NCI-H2227 treated with DMSO at 0.1 percent for 48 hours (cell line): ENCODE measurements at regions not wholly inside any gene's neighbourhood (a gene's known extent, or its start where the extent isn't known, plus 50 kb on each side); places are given as distances from the start of the nearest gene placed in this dataset.
"Not testable (repeated sequence)": the region's sequence is repeated elsewhere in the genome, so short reads cannot be mapped to it uniquely, and the experiment has no call there.

Source experiments
- DNase-seq: peaks from one replicate; lab custom pipeline; 2025; lab: John Stamatoyannopoulos, UW

DNA sequence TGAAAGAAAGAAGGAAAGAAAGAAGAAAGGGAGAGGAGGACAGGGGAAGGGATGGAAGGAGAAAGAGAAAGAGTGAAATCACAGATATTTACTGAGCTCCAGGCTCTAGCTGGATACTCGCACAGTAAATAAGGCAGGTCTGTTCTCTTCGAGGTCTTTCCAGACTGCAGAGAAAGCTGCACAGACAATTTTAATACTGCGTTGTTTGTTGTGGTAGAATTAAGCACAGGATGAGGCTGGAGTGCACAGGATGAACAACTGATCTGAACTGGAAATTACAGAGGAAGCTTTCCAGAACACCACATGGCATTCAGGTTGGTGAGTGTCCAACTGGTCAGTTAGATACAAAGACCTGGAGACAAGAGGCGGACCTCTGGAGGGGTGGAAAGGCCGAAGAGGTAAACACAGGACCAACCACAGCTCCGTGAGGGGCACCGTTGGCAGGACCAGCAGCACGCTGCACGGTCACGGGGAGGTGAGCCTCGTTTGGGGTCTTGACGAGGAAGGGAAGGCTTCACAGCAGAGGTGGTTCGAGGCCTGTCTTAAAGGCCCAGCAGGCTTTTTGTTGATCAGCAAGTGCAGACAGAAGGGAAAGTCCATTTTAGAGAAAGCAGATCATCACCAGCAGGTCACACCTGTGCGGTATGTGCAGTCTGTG is 121.7 kb downstream of the ATP6V0E2 start:
- DNase-seq: not testable (repeated sequence)

DNA sequence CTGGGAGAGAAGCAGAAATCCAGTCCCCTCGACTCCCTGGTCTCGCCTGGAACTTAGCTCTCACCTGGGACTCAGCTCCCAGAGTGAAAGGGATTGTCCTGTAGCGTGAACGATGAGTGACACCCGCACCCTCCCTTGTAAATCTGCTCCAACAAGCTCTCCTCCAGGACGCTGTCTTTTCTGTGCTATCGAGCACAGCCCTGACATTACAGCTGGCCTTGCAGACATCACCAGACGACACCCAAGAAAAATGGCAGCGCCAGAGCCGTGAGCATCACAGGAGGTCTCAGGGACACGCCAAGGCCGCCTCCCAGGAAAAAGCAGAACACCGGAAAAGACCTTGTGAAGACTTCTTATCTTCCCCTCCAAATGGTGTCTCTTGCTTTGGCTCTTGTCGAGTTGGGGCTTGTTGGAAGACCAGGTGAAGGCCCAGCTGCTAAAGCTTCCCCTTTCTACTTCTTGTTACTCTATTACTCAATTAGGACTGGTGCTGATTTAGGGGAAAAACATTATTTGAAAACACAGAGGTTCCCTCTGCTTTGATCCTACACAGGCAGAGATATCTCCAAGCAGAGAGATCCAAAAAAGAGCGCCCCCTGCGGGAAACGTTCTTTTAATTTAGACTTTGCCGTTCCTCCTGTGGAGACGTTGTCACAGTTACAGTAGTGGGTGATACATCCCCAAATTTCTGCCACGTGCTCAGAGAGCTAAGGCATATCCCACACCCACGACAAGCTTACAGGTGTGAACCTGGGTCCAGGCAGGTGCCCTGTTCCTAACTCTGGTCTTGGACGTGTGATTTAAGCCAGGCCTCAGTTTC is 127.2 kb downstream of the ATP6V0E2 start:
- not testable (repeated sequence) for DNase-seq

DNA sequence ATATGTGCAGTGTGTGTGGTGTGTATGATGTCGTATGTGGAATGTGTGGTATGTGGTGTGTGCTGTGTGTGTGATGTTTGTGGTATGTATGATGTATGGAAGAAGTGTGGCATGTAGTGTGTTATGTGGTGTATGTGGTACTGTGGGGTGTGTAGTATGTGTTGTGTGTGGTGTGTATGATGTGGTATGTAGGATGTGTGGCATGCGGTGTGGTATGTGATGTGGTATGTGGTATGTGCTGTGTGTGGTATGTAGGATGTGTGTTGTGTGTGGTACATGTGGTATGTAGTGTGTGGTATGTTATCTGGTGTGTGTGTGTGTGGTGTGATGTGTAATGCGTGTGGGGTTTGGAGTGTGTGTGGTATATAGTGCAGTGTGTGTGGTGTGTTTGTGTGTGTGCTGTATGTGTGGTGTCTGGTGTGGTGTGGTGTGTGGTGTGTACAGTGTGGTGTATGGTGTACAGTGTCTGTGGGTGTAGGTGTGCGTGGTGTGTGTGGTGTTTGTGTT is 129.6 kb downstream of the ATP6V0E2 start:
- DNase-seq: no peak

DNA sequence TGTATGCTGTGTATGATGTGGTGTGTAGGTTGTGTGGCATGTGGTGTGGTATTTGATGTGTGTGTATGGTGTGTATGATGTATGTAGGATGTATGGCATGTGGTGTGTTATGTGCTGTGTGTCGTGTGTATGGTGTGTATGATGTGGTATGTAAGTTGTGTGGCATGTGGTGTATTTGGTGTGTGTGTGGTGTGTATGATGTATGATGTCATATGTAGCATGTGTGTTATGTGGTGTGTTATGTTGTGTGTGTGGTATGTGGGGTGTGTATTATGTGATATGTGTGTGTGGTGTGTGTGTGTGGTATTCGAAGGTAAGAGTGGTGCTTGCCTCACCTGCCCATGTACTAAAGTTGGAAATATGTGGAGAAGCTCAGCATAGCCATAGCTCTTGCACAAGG is 130.2 kb downstream of the ATP6V0E2 start:
- not testable (repeated sequence) for DNase-seq

DNA sequence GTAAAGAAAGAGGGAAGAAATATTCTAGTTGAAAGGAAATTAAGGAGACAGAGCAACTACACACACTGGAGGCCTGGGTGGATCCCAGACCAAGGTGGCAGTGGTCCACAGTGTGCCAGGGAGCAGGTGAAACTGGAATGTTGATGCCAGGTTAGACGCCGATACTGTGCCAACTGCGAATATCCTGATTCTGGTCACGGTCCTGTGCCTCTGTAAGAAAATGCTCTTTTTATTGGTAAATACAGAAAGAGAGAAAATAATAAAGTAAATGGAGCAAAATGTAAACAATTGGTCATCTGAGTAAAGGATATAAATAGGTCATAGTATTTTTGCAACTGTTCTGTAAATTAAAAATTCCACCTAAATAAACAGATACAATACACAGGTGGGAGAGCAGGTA is 131.1 kb downstream of the ATP6V0E2 start:
- DNase-seq: not testable (repeated sequence)

DNA sequence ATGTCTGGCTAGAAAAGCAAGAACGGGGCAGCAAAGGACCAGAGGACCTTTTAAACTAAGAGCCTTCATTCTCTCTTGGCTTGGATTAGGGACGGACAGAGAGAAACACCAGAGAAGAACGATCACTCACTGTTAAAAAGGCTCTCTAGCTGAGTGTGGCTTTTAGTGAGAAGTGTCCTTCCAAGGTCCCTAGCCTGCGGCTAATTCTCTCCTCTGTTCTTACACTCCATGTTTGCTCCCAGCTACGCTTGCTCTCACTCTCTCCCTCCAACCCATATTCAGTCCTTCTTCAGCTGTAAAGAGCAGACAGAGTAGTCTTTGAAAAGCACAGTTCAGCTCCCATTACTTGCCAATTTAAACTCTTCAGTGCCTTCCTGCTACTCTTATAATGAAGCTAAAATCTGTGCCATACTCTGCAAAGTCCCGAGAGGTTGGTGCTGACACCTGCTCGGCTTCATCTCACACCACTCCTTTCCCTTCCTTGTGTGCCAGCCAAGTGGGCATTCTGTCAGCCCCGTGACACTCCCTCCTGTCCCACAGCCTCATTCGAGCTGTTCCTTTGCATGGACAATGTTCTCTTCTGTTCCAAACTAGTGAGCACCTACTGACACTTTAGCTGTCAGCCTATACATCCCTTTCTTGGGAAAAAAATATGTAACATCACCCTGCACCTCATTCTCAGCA is 136.0 kb downstream of the ATP6V0E2 start:
- DNase-seq: not testable (repeated sequence)

DNA sequence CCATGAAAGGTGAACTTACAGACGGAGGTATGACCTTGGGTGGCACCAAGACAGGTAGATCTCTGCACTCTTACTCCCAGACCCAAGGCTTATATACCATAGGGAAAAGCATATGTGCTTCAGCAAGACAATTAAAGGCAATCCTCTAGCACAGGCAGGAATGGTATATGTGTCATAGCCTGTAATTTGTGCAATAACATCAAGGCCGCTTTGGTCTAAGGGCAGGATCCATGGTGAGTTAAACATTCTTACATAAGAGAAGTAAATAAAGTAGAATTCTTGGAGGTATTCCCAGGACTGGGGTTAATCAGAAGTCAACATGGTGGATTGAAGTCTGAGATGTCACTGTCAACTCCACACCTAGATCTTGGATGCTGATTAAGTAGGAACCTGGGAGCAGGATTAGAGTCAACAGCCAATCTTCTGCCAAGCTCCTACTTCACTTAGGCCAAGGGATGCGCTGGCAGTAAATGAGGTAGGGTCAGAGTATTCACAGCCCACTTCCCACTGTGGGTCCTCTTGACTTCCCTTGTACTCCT is 143.0 kb downstream of the ATP6V0E2 start:
- not testable (repeated sequence) for DNase-seq

DNA sequence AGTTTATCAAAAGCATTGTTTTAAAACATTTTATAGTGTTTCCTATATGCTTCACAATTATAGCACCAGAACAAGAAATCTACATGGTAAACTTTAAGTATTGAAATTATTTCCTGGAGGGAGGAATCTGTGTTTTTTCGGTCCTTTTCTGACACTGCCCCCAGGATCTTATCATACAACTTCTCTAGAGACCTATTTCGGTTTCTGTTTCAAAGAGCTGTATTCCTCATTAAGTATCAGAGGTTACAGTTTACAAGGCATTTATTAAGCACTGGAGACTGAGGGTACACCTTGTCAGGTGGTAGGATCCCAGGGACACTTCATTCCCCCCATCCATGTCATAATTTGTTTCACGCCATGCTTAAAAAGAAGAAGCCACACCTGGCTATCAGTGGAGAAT is 146.4 kb downstream of the ATP6V0E2 start:
- DNase-seq: not testable (repeated sequence)

DNA sequence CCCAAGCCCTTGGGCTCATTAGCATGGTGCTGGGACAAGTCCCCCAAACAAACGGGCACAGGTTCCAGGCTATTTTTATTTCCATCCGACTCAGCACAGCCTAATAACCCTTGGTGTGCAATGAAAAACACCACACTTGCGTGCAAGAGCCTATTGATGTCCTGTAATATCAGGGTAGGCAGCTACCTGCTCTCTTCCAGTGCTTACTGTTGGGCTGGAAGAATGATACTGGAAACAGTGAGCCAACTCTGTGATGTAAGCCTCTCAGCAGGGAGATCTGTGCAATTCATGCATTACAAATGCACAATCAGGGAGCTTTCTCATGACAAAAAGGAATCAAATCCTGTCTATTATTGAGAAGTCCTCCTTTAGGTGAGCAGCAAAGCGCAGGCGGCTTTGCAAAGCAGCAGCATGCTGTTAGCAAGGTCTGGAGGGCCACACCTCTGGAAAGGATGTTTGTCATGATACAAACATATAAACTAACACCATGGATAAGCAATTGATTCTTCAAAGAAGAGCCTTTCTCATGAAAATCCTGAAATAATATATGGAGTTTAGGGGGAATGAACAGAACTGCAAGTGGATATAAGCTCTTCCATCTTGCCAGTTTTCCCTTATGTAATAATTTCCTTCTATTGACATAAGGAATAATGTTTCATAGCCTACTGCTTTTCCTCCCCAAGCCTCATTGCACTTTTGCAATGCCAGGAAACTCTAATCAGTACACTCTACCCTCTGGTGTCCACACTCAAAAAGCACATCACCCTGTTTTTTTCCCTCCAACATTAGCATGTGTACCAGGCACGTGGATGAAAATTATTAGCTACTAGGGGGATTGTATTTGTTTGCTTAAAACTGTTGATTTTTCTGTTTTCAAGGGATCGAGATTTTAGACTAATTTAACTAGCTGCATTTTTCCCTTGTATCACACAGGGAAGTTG is 151.1 kb downstream of the ATP6V0E2 start:
- not testable (repeated sequence) for DNase-seq

DNA sequence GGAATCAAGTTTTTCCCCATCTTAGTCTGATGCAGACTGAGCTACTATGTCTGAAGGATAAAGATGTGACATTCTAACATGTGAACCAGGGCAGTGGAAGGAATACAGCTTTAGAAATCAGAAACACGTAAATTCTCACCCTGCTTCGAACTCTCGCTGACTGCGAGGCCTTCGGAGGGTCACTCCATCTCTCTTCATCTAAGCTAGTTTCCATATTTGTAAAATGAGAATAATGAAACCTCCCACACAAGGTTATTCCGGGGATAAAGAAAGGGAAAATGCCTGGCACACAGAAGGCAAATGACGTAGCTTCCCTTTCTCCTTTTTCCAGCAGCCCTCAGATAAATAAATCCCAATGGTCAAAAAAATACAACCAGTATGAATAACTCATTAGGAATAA is 152.0 kb downstream of the ATP6V0E2 start:
- DNase-seq: not testable (repeated sequence)

DNA sequence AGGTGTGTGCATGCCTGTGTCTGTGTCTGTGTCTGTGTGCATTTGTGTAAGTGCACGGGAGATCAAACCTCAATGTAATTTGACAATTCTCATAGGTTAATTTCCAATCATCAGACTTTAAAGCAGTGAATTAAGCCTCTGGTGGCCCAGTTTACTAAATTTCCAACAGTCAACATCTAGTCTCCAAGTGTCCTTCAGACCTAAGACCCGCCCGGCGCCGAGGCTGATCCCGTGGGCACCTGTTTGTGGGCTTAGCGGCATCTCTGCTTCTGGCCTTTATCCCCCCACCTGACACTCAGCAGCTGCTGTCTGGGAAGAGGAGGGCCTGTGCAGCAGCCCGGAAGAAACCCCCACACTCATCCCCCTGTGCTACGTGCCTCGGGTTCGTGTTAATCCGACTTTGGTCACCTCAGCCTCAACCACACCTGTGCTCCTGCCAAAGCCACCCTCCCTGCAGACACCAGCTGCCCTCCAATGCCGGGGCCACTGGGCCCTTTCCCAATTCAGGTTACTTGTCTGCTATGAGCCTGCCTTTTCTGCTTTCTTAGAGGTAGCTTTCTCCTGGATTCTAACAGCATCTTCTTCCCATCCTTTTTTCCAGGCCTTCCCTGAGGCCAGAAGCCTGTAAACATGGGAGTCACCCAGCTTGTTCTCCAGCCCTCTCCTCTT is 154.7 kb downstream of the ATP6V0E2 start:
- DNase-seq: not testable (repeated sequence)

DNA sequence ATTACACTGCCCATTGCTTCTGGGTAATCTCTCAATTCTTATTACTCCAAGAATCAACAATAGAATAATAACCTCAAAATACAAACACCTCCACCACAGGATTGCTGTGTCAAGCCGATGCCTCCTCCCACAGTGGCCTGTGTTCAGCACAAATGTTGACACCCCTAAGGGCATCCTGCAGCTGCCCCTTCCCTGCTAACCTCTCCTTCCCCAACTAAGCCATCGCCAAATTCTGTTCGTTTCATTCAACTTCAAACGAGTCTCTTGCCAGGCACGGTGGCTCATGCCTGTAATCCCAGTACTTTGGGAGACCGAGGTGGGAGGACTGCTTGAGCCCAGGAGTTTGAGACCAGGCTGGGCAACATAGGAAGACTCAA is 155.2 kb downstream of the ATP6V0E2 start:
- DNase-seq: not testable (repeated sequence)

DNA sequence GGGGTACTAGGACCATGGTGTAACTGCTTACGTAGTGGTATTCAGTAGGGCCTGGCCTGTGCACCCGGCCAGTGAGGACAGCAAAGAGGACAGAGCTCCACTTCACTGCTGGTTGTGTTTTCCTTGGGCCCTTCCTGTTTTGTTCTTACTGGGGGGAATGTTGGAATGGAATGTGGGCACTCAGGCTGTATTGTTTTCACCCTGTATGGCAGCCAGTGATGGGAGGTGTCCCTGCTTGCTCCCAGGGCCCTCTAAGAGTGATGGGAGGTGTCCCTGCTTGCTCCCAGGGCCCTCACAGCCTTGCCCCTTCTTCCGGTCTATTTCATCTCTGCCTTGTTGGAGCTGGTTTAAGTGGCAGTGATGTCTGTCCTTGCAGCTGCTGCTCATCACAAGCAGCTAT is 158.0 kb downstream of the ATP6V0E2 start:
- not testable (repeated sequence) for DNase-seq

DNA sequence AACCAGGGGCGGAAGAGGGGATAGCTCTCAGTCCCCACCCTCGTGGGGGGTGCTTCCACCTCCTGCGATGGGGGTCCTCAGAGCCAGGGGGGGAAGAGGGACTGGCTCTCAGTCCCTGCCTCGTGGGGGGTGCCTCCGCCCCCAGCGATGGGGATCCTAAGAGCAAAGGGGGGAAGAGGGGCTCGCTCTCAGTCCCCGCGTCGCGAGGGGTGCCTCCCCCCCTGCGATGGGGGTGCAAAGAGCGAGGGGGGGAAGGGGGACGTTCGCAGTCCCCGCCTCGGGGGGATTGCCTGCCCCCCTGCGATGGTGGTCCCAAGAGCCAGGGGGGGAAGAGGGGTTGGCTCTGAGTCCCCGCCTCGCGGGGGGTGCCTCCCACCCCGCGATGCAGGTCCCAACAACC is 159.9 kb downstream of the ATP6V0E2 start:
- DNase-seq: not testable (repeated sequence)

DNA sequence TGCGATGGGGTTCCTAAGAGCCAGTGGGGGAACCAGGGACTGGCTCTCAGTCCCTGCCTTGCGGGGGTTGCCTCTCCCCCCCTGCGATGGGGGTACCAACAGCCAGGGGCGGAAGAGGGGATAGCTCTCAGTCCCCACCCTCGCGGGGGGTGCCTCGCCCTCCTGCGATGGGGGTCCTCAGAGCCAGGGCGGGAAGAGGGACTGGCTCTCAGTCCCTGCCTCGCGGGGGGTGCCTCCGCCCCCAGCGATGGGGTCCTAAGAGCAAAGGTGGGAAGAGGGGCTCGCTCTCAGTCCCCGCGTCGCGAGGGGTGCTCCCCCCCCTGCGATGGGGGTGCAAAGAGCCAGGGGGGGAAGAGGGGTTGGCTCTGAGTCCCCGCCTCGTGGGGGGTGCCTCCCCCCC is 162.0 kb downstream of the ATP6V0E2 start:
- DNase-seq: not testable (repeated sequence)

DNA sequence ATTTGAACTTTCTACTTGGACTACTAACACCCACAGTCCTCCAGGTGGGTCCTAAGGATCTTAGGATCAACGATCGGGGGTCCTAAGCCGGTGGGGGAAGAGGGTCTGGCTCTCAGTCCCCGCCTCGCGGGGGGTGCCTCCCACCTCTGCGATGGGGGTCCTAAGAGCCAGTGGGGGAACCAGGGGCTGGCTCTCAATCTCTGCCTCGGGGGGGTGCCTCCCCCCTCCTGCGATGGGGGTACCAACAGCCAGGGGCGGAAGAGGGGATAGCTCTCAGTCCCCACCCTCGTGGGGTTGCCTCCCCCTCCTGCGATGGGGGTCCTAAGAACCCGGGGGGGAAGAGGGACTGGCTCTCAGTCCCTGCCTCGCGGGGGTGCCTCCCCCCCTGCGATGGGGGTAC is 165.3 kb downstream of the ATP6V0E2 start:
- DNase-seq: not testable (repeated sequence)

DNA sequence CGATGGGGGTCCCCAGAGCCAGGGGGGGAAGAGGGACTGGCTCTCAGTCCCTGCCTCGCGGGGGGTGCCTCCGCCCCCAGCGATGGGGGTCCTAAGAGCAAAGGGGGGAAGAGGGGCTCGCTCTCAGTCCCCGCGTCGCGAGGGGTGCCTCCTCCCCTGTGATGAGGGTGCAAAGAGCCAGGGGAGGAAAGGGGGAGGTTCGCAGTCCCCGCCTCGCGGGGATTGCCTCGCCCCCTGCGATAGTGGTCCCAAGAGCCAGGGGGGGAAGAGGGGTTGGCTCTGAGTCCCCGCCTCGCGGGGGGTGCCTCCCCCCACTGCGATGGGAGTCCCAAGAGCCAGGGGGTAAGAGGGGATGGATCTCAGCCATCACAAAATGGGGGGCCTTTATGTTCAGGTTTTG is 168.5 kb downstream of the ATP6V0E2 start:
- DNase-seq: not testable (repeated sequence)

DNA sequence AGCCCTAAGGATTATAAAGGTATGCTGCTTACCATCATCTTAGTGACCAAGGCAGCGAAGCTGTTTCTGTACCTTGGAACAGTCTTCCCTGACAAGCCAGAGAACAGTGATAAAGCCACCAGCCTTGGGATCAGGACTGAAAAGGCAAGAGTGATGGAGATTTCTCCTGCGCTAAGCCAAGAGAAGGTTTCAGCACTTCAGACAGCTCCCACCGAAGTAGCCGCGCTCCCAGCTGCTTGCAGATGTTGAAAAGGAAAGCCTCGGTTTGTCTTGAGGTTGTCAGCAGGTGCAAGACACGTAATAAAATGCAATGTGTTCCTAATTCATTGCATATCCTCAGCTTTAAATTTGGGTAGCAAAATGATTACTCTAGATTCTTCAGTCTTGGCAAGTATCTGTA is 171.0 kb downstream of the ATP6V0E2 start:
- DNase-seq: not testable (repeated sequence)

DNA sequence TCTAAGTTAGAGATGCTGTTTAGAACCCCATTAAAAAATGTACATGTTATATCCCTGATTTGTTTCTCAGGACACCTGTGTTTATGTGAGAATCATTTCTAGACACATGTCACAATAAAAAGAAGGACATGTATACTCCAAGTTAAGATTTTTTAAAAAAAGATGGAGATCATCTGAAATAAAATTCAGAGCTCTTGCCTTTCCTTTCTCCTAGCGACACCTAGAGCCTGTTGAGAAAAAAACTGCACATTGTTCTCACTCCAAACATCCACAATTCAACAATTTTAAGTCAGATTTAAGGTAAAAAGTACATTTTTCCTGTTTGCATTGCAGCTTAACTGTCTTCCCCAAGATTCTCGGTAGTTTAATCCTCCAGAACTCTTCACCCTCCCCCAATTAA is 171.8 kb downstream of the ATP6V0E2 start:
- not testable (repeated sequence) for DNase-seq
